Stimulated activated CD8-positive, alpha-beta memory T cell treated with anti-CD3 and anti-CD28 coated beads, Interleukin-4, amount 100 ng/mL, for 48 hours (primary cell): ENCODE measurements at regions not wholly inside any gene's neighbourhood (a gene's known extent, or its start where the extent isn't known, plus 50 kb on each side); places are given as distances from the start of the nearest gene placed in this dataset.

Source experiments
- DNase-seq: peaks from one replicate; pipeline ENCODE4 v3.0.0-alpha.2; 2020

GRCh38 chr9:75691408-75691807 is 199.1 kb upstream of the PCSK5 start:
- DNase-seq: no peak

DNA sequence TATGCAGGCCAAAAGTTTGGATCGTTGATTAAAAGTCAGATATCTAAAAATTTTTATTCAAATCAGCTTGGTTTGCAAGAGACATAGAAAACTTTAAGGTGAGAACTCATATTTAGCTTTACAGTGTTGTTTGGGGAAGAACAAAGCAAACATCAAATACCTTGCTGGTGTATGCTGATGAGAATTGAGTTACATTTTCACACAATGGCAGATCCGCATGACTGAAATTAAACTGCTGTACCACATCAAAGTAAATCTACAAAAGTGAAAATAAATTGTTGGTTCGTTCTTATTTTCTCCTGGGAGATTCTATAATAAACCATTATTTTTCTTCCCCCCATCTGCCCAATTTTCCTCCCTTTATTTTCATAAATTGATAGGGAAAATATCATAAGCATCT is 198.2 kb upstream of the PCSK5 start:
- no peak for DNase-seq

GRCh38 chr9:75695921-75696320 is 194.6 kb upstream of the PCSK5 start:
- no peak for DNase-seq

DNA sequence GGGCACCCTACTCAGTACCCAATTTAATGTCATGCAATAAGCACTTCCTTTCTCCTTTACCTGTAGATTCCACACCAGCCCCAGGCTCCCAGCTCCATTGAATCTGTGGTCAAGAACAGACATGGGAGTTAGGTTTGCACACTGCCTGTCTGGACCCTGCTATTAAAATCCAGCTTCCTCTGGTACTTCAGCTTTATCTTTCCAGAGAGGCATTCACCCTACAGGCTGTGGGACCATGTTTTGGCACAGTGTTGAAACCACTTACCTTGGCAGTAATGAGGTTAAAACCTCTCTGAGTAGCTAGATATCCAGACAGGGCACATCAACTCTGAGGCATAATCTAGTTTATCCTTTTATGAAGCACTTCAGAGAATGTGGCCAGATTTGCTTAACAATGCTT is 191.5 kb upstream of the PCSK5 start:
- DNase-seq: no peak

DNA sequence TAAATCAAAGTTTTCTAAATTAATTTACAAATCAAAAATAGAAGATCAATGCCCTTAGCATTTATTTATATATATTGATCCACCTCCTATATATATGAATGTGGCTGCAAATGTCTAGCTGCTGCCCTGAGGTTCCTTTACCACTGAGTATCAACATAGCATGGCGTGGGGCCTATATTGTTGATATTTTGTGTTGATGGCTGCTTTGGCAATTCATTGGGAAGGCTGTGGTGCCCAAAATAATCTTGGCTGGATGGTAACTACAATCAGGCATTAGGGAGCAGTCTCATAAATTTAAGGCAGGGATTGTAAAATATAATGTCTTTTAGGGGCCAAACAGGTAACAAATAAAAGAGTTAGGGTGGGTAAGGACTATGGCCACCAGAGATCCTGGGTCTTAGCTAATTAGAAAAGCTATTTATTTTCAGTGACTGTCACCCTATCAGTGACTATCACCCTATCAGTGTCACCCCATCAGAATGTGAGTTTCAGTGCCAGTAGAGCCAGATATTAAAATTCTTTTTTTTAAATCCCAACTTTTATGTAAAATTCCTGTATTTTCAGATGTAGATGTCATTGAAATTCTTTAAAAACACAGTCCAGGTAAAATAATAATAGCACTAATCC is 190.7 kb upstream of the PCSK5 start:
- DNase-seq: no peak

GRCh38 chr9:75700252-75700640 is 190.2 kb upstream of the PCSK5 start:
- DNase-seq: no peak

- DNase-seq: no peak
Observed at GRCh38 chr9:75707191-75707590, 183.3 kb upstream of the PCSK5 start.

- no peak for DNase-seq
Observed at GRCh38 chr9:75709698-75710097, 180.8 kb upstream of the PCSK5 start.

DNA sequence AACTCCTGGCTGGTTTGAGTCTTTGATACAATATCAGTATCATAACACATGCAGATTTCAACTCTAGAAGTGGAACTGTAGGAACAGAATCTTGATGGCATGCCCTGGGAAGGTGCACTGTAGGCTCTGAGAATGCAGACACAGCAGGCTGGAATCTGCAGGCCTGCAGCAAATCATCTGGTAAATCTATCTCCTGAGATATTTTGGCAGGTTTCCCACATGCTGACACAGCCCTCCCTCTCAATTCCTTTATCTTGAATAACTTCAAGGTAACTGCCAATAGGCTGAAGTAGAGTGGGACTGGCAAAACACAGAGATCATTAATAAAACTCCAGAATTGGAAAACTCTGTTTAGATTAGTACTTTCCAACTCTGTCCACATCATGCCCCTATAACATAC is 177.8 kb upstream of the PCSK5 start:
- no peak for DNase-seq

GRCh38 chr9:75713335-75713734 is 177.1 kb upstream of the PCSK5 start:
- no peak for DNase-seq

DNA sequence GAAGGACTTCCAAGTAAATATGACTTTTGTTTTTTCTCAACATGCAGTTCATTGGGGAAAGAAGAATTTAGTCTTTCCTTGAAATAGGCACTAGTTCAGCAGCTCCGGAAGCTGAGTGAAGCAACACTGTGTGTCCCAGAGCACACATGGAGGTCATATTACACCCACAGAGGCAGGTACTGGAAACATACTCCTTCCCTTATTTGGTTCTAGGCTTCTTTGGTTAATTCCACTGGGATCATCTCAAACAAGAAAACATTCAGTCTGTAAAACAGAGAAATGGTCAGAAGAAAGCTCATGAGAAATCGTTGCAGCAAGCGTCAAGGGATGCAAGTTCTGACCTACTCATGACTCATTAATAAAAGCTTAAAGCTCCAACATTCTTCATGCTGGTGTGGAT is 175.1 kb upstream of the PCSK5 start:
- no peak for DNase-seq

GRCh38 chr9:75718677-75719076 is 171.8 kb upstream of the PCSK5 start:
- DNase-seq: no peak

- DNase-seq: no peak
Observed at GRCh38 chr9:75728391-75728790, 162.1 kb upstream of the PCSK5 start.

DNA sequence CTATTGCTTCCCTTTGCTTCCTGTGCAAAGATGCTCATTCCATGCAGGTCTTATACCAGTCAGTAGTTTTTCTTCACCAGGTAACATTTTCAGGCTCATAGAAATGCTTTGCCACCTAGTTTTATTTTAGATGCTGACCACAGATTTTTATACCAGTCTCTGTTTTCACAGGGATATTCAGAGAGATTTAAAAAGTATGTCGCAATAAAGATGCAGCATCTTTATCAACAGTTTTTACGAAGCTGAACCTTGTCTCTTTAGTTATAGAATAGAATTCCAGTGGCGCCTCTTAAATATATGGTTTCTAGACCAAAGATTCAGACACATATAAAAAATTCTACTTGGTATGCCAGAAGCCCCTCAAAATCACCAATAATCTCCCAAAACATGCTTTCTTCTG is 155.7 kb upstream of the PCSK5 start:
- DNase-seq: no peak

- no peak for DNase-seq
Observed at GRCh38 chr9:75739884-75740611, 150.4 kb upstream of the PCSK5 start.

DNA sequence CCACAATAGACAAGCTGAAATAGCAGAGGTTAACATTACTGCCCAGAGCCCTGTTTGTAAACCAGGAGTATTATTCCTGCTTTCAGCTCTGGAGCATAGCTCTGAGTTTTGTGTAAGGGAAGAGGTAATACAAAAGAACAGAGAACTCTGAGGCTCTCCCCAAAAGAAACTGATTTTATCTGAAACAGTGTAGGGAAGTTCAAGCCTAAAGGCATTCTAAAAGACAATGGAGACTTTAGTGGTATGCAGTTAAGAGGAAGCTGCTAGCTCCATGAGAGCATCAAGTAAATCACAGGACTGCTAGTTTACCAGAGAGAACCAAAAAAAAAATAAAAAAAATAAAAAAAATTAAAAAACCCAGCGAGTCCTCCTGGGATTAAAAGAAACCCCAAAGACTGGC is 146.6 kb upstream of the PCSK5 start:
- DNase-seq: no peak

GRCh38 chr9:75754080-75754479 is 136.4 kb upstream of the PCSK5 start:
- no peak for DNase-seq

GRCh38 chr9:75775166-75775565 is 115.3 kb upstream of the PCSK5 start:
- DNase-seq: no peak

GRCh38 chr9:75775966-75776691 is 114.3 kb upstream of the PCSK5 start:
- no peak for DNase-seq

DNA sequence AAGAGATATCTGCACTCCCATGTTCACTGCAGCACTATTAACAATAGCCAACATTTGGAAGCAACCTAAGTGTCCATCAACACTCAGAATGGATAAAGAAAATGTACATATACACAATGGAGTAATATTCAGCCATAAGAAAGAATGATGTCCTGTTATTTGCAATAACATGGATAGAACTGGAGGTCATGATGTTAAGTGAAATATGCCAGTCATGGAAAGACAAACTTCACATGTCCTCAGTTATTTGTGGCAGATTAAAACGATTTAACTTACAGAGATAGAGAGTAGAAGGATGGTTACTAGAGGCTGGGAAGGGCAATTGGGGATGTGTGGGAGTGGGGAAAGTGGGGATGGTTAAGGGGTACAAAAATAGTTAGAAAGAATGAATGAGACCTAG is 110.3 kb upstream of the PCSK5 start:
- no peak for DNase-seq

DNA sequence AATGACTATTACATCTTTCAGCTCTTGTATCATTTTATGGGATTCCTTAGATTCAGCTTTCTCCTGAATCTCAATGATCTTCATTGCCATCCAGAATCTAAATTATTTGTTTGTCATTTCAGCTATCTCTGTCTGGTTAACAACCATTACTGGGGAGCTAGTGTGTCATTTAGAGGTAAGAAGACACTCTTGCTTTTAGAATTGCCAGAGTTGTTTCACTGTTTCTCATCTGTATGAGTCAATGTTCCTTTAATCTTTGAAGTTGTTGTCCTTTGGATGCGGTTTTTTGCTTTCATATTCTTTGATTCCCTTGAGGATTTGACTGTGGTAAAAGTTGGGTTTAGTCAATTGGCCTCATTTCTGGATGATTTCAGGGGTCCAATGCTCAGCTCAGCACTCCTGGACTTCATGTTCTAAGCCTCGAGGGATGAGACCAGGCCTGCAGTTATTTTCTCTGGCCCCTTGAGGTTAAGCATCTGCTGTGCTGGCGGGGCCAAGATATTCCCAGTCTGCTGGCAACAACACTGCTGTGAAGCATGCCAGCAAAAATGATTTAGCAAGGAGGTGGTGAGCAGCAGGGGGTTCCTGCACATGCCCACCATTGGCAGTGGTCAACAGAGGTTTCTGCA is 102.4 kb upstream of the PCSK5 start:
- DNase-seq: no peak

DNA sequence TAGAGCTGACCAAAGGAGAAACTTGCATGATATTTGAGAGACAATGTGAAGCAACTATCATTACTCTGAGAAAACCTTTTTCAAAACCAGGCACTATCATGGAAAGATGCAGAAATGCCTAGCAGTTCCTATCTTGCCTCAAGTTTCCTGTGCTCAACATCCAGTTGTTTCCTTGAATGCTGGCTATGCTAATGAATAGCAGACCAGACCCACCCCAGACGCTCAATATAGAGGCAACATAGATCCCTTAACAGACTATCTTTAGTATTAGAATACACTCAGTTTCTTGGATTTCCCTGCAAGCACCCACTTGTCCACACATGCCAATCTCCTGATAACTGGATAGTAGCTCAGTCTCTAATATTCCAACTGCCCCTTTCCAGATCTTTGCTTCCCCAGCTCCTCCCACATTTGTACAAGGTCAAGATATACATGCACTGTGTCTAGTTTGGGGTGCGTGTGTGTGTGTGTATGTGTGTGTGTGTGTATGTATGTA is 93.3 kb upstream of the PCSK5 start:
- no peak for DNase-seq

DNA sequence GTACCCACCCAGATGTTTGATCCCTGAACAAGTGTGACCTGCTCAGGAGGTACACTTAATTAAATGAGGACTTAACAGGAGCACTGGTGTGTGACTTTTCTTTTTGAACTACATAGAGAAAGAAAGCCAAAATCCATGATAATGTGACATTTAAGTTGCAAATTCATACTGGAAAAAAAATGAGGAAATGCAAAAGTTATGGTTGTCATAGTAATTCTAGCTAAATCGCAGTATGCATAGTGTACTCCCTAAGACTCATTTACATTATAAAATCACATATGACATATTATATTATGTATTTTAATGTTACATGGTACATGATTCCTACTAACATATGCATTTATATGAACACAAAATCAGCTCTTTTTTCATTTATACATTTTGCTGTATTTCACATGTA is 92.0 kb upstream of the PCSK5 start:
- no peak for DNase-seq

GRCh38 chr9:75803130-75803529 is 87.3 kb upstream of the PCSK5 start:
- no peak for DNase-seq
